NT2/D1 (cell line): ENCODE measurements at regions not wholly inside any gene's neighbourhood (a gene's known extent, or its start where the extent isn't known, plus 50 kb on each side); places are given as distances from the start of the nearest gene placed in this dataset.

Source experiments
- SUZ12 ChIP-seq: IDR thresholded peaks from 2 replicates; pipeline ENCODE4 v1.6.1; 2011; ENCODE audit not compliant: insufficient read length, insufficient read depth; ENCODE audit errors: extremely low read depth
- ZNF274 ChIP-seq: IDR thresholded peaks from 2 replicates; pipeline ENCODE4 v1.6.1; 2011; ENCODE audit warnings: mild to moderate bottlenecking, low read depth, low read length

DNA sequence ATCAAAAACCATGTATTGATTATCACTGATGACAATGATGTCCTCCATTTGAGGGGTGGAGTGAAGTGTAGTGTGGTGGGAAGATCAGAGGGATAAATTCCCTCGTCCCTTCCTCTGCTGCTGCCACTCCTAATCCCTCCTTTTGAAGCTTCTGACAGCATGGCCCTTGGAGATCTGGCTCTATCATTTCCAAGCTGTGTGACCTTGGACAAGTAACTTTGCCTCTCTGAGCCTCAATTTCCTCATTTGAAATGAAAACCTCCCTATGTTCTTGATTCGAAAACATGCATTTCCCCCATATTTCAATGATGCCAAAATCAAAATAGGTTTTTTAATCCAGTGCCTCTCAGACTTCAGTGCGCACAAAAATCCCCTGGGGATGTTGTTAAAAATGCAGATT is 231.6 kb downstream of the RBM19 start:
- TF ChIP-seq ZNF274 (no peak), SUZ12 (no peak)
